BJ (cell line): ENCODE measurements at regions not wholly inside any gene's neighbourhood (a gene's known extent, or its start where the extent isn't known, plus 50 kb on each side); places are given as distances from the start of the nearest gene placed in this dataset.
"Not testable (repeated sequence)": the region's sequence is repeated elsewhere in the genome, so short reads cannot be mapped to it uniquely, and the experiment has no call there.

Source experiments
- CTCF ChIA-PET: fragments of 350-600 bp; formaldehyde crosslinking; extraction: SDS; loops from one replicate; lab custom pipeline; 2021; ENCODE audit warnings: antibody characterized with exemption, inconsistent platforms; lab: Yijun Ruan, JAX
- POLR2A ChIA-PET: fragments of 300-600 bp; sonication (Branson Sonifier 250); formaldehyde crosslinking; extraction: SDS; loops from one replicate; lab custom pipeline; 2021; ENCODE audit warnings: antibody characterized with exemption; lab: Charles Lee
- DNase-seq: peaks from one replicate; pipeline ENCODE4 v3.0.0-alpha.2; 2011; ENCODE audit warnings: low read depth
- H3K27me3 ChIP-seq: 2 replicates; pipeline ENCODE4 v1.6.0; 2011; ENCODE audit warnings: low read length; ENCODE audit not compliant: control insufficient read depth, insufficient read depth
- H3K36me3 ChIP-seq: 2 replicates; pipeline ENCODE4 v1.5.1; 2011; ENCODE audit warnings: low read length; ENCODE audit not compliant: control insufficient read depth, insufficient read depth
- H3K4me3 ChIP-seq: 2 replicates; pipeline ENCODE4 v1.5.1; 2011; ENCODE audit warnings: low read depth, mild to moderate bottlenecking, control low read depth, low read length
- CTCF ChIP-seq: IDR thresholded peaks from 2 replicates; pipeline ENCODE4 v1.5.1; 2011; ENCODE audit warnings: low read depth, mild to moderate bottlenecking, control low read depth, inconsistent platforms, low read length, moderate library complexity; ENCODE audit not compliant: insufficient read depth

GRCh38 chr9:90521811-90522570 is 120.6 kb downstream of the DIRAS2 start:
- POLR2A ChIA-PET: no interaction called here

DNA sequence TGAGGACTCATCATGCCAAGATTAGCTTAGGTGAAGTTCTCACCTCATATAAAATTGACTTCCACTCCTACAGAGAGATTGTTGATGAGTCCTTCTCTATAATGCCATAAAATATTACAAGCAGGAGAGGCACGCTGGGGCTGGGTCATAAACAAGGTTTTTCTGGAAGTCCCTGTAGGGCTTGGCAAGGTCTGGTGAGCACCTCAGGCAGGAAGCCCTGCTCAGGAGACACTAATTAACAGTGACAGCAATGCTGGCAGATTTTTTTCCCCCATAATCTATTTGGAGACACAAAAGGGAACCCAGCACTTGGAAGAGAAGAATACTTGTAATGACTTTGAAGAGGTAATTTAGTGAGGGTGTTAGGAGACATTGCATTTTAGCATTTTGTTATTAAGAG is 118.7 kb downstream of the DIRAS2 start:
- Histone ChIP-seq H3K4me3 (no peak overlapping the region), H3K27me3 (no peaks in the 10 kb centered on the region), H3K36me3 (no peaks in the 10 kb centered on the region)
- ChIA-PET CTCF (no interaction called here), POLR2A (no interaction called here)
- no peak for TF ChIP-seq CTCF
- DNase-seq: no peak

More at GRCh38 chr9:90521811-90522570, 120.6 kb downstream of the DIRAS2 start:
- CTCF ChIA-PET: no interaction called here
- Histone ChIP-seq H3K4me3 (no peak overlapping the region), H3K36me3 (no peaks in the 10 kb centered on the region), H3K27me3 (no peaks in the 10 kb centered on the region)
- no peak for TF ChIP-seq CTCF
- DNase-seq: no peak

GRCh38 chr9:90526386-90526785 is 116.2 kb downstream of the DIRAS2 start:
- Histone ChIP-seq H3K4me3 (no peak overlapping the region), H3K36me3 (no peaks in the 10 kb centered on the region), H3K27me3 (no peaks in the 10 kb centered on the region)
- TF ChIP-seq CTCF: no peak
- ChIA-PET CTCF (no interaction called here), POLR2A (no interaction called here)
- no peak for DNase-seq

DNA sequence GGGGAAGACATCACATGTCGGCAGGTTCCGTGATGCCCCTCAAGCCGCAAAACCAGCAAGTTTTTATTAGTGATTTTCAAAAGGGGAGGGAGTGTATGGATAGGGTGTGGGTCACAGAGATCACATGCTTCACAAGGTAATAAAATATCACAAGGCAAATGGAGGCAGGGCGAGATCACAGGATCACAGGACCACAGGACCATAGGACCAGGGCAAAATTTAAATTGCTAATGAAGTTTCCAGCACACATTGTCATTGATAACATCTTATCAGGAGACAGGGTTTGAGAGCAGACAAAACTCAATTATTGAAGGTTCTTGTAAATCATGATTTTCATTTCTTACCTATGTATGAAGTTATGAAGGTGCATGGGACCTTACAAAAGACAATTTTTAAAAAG is 106.5 kb downstream of the DIRAS2 start:
- H3K36me3 ChIP-seq, H3K27me3 ChIP-seq, H3K4me3 ChIP-seq, CTCF ChIA-PET, POLR2A ChIA-PET, DNase-seq: not testable (repeated sequence)

- TF ChIP-seq CTCF: no peak
- no peak overlapping the region for H3K4me3 ChIP-seq
- no peak for DNase-seq
- H3K36me3 ChIP-seq: no peaks in the 10 kb centered on the region
- CTCF ChIA-PET: no interaction called here
- H3K27me3 ChIP-seq: no peaks in the 10 kb centered on the region
- POLR2A ChIA-PET: no interaction called here
Measured at GRCh38 chr9:90538566-90538965, 104.1 kb downstream of the DIRAS2 start.

DNA sequence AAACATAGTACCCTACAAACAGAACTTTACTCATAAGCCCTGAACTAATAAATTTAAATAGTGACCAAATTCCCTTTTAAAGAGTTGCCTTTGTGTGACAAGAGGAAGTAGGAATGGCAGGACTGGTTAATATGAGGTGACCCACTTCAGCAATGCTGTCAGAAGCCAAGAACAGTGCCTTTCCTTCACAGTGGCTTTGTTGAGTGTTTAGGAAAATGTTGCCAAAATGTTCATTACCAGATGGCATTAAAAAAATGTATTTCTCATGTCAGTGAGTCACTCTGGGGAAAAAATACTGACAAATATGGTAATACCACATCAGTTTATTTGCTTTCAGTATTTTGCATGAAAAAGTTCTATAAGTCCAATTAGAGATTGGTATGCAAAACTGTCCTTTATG is 103.3 kb downstream of the DIRAS2 start:
- TF ChIP-seq CTCF: no peak
- POLR2A ChIA-PET: no interaction called here
- DNase-seq: no peak
- Histone ChIP-seq H3K27me3 (no peaks in the 10 kb centered on the region), H3K36me3 (no peaks in the 10 kb centered on the region), H3K4me3 (no peak overlapping the region)
- CTCF ChIA-PET: no interaction called here
